DMS153 treated with DMSO at 0.1 percent for 48 hours (cell line): ENCODE measurements at regions not wholly inside any gene's neighbourhood (a gene's known extent, or its start where the extent isn't known, plus 50 kb on each side); places are given as distances from the start of the nearest gene placed in this dataset.

Experiments
- DNase-seq: peaks from one replicate; lab custom pipeline; 2025; ENCODE audit not compliant: unreplicated experiment; lab: John Stamatoyannopoulos, UW

DNA sequence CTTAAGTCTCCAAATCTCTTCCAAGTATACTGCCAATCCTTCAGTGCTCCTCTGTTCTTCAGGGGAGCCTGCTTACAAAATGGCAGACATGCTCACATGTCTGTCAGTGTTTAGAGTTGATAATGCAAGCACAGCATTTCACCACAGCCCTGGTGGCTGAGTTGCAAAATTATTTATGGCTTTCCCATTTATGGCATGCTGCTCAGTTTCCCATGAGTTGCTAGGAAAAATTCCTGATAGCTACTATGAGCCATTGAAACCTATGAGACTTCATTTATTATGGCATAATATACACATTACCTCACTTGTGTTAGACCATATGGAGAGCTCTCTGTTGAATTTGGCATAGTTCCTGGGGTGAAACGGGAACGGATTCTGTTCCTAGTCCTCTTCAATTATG lies 448.7 kb upstream of the TCF4 start:
- no peak for DNase-seq

- DNase-seq, result no peak
These were observed 447.6 kb upstream of the TCF4 start for GRCh38 chr18:56035546-56035945.

- no peak for DNase-seq
These were observed 447.0 kb upstream of the TCF4 start for GRCh38 chr18:56034949-56035348.

- no peak for DNase-seq
These were observed 442.1 kb upstream of the TCF4 start for GRCh38 chr18:56030060-56030459.

GRCh38 chr18:56028514-56028913 lies 440.5 kb upstream of the TCF4 start:
- no peak for DNase-seq

DNA sequence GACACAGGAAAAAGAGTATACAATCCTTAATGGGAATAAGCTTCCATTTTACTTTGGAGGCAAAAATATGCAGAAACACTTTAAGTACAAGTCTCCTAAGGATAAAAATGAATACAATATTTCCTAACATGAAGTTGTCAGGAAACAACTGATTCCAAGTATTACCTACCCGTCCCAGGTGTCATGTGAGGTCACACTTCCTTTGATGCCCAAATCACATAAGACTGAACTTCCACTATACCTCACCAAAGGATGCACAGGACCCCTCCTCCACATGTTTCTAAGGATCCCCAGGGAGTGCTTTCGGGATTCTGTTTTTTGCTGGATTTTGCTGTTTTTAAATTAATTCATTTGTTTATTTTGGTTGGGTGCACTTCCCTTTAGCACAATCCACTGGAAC lies 438.5 kb upstream of the TCF4 start:
- no peak for DNase-seq

GRCh38 chr18:56021809-56022195 lies 433.8 kb upstream of the TCF4 start:
- no peak for DNase-seq

GRCh38 chr18:56021136-56021808 lies 433.3 kb upstream of the TCF4 start:
- DNase-seq, result no peak

DNA sequence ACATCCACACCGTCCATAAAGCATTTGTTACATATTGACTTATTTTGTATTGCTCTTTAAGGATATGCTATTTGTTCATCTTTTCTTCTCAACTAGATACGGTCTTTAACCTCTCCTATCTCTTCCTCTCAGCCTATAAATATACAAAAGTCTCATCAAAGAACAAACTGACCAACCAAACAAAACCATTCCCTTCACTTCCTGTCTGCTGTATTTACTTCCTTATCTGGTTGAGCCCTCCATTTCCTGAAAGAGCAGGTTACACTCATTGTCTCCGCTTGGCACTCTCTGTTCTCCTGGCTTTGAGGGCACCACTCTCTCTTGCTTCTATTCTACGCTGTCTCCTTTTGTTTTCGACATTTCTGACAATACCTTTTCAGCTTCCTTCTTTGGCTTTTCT lies 431.9 kb upstream of the TCF4 start:
- DNase-seq, result no peak

DNA sequence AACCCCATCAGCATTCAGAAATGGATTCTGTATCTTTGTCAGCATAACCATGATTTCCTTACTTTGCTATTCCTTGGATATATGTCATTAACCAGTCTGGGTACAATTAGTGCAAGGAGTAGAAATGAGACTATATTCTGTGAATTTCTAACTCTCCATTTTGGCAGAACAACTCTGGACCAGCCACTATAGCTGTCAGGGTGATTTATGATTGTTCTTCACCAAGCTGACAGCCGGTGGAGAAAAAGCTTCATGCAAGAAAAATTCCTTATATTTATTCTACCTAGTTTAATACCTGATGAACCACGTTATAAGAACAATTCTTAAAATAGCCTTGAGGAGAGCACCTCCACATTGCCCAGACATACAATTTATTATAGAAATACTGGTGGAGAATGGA lies 431.2 kb upstream of the TCF4 start:
- DNase-seq, result no peak

- DNase-seq, result no peak
These were observed 421.4 kb upstream of the TCF4 start for GRCh38 chr18:56009411-56009810.

GRCh38 chr18:56003720-56004088 lies 415.7 kb upstream of the TCF4 start:
- DNase-seq, result no peak

DNA sequence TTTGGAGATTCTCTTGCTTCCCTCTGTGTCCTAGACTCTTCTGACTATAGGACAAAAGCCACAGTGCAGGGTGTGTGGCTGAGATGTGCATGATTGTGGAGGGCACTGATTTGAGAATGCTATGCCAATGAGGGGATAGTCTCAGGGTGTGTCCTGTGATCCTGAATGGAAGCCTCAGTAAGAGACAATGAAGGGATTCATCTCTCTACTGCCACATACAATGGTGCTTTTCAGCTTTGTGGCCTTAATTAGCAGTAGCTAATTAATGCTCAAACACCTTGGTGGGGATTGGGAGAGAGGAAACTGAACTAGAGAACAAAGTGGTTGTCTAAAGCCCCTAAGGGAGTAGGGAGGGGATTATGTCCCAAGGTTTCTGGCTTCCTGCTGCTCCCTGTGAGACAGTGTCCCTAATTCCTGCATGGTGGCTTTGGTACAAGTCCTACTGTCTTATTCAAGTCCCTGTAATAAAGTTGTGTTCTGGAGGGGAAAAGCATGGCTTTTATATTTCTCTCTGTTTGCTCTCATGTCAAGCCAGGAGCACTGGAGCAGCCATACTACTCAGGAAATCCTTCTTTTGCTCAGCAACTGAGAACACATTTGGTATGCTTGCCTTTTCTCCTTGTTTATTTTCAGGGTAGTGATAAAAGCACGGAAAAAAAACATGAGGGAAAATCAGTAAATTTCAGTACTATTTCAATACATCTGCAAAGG lies 415.2 kb upstream of the TCF4 start:
- no peak for DNase-seq

- no peak for DNase-seq
These were observed 413.6 kb upstream of the TCF4 start for GRCh38 chr18:56001576-56001975.

DNA sequence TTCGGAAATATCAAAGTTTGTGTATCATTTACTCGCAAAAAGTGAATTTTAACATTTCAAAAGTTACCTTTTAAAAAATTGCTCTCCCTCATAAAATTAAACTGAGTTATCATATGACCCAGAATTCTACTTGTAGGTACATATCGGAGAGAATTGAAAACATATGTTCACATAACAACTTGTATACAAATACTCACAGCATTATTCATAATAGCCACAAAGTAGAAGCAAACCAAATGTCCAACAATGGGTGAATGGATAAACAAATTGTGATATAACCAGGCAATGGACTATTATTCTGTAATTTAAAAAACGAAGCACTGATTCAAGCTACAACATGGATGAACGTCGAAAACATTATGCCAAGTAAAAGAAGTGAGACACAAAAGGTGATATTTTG lies 412.0 kb upstream of the TCF4 start:
- no peak for DNase-seq

DNA sequence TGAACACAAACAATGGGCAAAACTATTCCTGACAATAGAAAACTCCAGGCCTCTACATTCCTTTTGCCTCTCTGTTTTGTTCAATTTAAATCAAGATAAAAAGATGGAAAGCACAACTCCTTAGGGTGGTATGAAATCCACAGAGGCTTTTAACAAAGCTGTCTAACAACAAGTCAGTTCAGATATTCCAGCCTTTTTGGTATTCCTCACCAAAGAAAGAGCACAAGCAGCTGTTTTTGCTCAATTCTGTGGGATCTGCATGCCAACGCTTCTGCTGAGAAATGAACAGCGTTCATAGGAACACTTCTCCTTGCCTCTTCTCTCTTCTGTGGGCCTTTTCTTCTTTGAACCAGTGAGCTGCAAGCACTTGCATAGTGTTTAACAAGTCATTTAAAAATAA lies 411.6 kb upstream of the TCF4 start:
- DNase-seq, result no peak

DNA sequence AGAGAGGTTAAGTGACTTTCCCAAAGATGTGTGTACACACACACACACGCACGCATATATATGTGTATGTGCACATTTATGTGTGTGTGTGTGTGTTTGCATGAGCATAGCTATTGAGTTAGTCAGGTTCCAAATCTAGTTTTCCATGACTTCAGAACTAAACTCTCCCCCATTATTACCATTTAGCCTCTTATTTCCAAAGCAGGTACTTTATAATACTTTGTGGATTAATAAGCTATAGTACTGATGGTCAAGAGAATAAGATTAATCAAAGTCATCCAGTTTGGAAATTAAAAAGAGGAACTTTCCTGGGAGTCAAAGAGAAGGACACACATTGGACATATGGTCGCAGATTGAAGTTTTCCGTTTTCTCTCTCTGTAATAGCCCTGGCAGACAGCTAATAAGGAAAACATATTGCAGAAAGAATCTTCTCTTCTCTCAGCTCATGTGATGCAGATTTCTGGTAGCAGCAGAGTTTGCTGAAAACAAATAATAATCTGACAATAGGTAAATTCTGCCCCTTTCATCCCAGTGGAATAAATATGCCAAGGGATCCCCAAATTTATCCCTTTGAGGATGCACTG lies 410.9 kb upstream of the TCF4 start:
- DNase-seq, result no peak

- DNase-seq, result no peak
These were observed 410.1 kb upstream of the TCF4 start for GRCh38 chr18:55998071-55998522.

DNA sequence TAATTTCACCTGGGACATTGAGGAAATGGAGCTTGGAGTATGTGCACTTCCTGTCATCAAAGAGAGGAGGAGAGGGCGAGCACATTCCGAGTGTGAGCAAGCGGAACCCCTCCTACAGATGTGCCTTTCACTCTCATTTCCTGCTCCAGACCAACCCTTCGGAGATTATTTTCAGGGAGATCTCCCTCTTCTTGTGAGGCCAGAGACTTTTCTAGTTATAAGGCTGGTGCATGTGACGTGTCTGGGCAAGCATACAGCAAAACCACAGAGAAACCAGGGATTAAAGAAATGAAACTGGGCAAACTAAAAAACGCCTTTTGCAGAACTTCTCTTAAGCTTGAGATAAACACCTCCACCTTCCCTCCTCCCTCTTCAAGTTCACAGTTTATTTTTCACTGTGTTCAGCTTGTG lies 409.2 kb upstream of the TCF4 start:
- DNase-seq, result no peak

GRCh38 chr18:55996717-55997116 lies 408.7 kb upstream of the TCF4 start:
- no peak for DNase-seq

- DNase-seq, result no peak
These were observed 402.2 kb upstream of the TCF4 start for GRCh38 chr18:55990186-55990585.

- DNase-seq, result no peak
These were observed 400.5 kb upstream of the TCF4 start for GRCh38 chr18:55988537-55988936.

- no peak for DNase-seq
These were observed 395.4 kb upstream of the TCF4 start for GRCh38 chr18:55983433-55983832.
